Fibroblast of the aortic adventitia (primary cell): ENCODE measurements at regions not wholly inside any gene's neighbourhood (a gene's known extent, or its start where the extent isn't known, plus 50 kb on each side); places are given as distances from the start of the nearest gene placed in this dataset.

Experiments used
- DNase-seq: peaks from one replicate; pipeline ENCODE4 v3.0.0-alpha.2; 2010; ENCODE audit warnings: low read depth
- H3K4me3 ChIP-seq: 2 replicates; pipeline ENCODE4 v1.5.1; 2011; ENCODE audit warnings: low read depth, mild to moderate bottlenecking, control low read depth, low read length, moderate library complexity
- TF ChIP-seq, protein P1 (sequence below): IDR thresholded peaks from 2 replicates; pipeline ENCODE4 v1.5.1; 2011; ENCODE audit warnings: mild to moderate bottlenecking, low read length, control low read depth, inconsistent platforms; ENCODE audit not compliant: insufficient read depth

GRCh38 chr15:62879770-62880169 lies 162.8 kb upstream of the TPM1 start:
- TF ChIP-seq, protein P1, sequence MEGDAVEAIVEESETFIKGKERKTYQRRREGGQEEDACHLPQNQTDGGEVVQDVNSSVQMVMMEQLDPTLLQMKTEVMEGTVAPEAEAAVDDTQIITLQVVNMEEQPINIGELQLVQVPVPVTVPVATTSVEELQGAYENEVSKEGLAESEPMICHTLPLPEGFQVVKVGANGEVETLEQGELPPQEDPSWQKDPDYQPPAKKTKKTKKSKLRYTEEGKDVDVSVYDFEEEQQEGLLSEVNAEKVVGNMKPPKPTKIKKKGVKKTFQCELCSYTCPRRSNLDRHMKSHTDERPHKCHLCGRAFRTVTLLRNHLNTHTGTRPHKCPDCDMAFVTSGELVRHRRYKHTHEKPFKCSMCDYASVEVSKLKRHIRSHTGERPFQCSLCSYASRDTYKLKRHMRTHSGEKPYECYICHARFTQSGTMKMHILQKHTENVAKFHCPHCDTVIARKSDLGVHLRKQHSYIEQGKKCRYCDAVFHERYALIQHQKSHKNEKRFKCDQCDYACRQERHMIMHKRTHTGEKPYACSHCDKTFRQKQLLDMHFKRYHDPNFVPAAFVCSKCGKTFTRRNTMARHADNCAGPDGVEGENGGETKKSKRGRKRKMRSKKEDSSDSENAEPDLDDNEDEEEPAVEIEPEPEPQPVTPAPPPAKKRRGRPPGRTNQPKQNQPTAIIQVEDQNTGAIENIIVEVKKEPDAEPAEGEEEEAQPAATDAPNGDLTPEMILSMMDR = no peak
- H3K4me3 ChIP-seq = no peak overlapping the region
- no peak for DNase-seq

GRCh38 chr15:62880278-62880677 lies 162.3 kb upstream of the TPM1 start:
- peak; percentile 90 for DNase-seq
- no peak overlapping the region for H3K4me3 ChIP-seq
- TF ChIP-seq, protein P1 = no peak

DNA sequence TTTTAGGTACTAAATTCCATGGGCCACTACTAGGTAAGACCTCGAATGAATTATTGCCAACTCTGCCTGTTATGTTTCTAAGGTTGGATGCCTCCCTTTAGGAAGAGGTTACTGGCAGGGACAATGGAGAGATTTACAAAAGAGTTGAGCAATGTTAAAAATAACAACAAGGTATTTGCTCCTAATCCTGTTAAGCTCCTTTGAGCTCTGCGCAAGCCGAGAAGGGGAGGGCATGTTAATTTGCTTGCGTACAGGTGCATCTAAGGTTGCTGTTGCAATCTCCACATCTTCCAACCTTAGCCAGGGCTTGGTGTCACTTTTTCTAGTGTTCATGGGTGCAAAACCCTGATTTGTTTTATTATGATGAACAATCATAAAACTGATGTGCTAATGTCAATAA lies 161.5 kb upstream of the TPM1 start:
- TF ChIP-seq, protein P1 = no peak
- DNase-seq = no peak
- no peak overlapping the region for H3K4me3 ChIP-seq

GRCh38 chr15:62883938-62884479 lies 158.5 kb upstream of the TPM1 start:
- H3K4me3 ChIP-seq = no peak overlapping the region
- DNase-seq = peak; percentile 81
- TF ChIP-seq, protein P1 = no peak

GRCh38 chr15:62886431-62887071 lies 156.0 kb upstream of the TPM1 start:
- TF ChIP-seq, protein P1 = no peak

DNA sequence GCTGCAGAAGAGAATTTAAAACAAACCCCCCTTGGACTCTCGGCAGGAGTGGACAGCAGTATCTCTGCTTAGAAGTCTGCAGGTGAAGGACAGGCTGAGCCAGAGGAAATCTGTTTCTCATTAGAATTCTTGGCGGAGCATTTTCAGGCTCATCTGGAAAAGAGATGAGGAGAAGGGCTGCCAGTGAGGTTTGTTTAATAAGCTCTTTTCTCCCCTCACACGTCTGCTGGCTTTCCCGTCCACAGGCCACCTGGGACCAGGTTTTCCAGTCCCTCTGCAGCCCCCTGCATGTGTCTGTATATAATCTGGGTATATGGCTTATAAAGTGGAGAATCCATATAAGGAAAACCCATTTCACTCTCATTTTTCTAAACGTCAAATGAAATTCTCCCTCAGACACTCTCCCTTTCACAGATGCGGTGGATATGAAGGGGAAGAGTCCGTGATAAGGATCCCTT lies 155.4 kb upstream of the TPM1 start:
- DNase-seq = peak; percentile 55
- TF ChIP-seq, protein P1 = no peak
- H3K4me3 ChIP-seq = no peak overlapping the region

More at GRCh38 chr15:62886431-62887071, 156.0 kb upstream of the TPM1 start:
- DNase-seq = peak; percentile 56
- H3K4me3 ChIP-seq = no peak overlapping the region
